ENCODE measurements at regions not wholly inside any gene's neighbourhood (a gene's known extent, or its start where the extent isn't known, plus 50 kb on each side); places are given as distances from the start of the nearest gene placed in this dataset.
"Not testable (repeated sequence)": the region's sequence is repeated elsewhere in the genome, so short reads cannot be mapped to it uniquely, and the experiment has no call there.

DNA sequence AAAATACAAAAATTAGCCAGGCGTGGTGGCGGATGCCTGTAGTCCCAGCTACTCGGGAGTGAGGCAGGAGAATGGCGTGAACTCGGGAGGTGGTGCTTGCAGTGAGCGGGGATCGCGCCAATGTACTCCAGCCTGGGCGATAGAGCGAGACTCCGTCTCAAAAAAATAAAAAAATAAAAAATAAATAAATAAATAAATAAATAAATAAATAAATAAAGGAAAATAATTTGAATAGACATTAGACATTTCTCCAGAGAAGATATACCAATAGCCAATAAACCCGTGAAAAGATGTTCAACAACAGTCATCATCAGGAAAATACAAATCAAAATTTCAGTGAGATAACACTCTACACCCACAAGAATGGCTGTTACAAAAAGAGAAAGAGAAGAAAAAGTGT lies 1302.4 kb upstream of the GYPC start:
- TF ChIP-seq, protein P1, sequence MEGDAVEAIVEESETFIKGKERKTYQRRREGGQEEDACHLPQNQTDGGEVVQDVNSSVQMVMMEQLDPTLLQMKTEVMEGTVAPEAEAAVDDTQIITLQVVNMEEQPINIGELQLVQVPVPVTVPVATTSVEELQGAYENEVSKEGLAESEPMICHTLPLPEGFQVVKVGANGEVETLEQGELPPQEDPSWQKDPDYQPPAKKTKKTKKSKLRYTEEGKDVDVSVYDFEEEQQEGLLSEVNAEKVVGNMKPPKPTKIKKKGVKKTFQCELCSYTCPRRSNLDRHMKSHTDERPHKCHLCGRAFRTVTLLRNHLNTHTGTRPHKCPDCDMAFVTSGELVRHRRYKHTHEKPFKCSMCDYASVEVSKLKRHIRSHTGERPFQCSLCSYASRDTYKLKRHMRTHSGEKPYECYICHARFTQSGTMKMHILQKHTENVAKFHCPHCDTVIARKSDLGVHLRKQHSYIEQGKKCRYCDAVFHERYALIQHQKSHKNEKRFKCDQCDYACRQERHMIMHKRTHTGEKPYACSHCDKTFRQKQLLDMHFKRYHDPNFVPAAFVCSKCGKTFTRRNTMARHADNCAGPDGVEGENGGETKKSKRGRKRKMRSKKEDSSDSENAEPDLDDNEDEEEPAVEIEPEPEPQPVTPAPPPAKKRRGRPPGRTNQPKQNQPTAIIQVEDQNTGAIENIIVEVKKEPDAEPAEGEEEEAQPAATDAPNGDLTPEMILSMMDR (IDR thresholded peaks at IDR 0.05; ENCODE audit: low read depth, low read length, missing input control) = not testable (repeated sequence)
- not testable (repeated sequence) for TF ChIP-seq NR2F2 (IDR thresholded peaks at IDR 0.05); TAF1 (conservative IDR thresholded peaks at IDR 0.05); EGR1 (IDR thresholded peaks at IDR 0.05; ENCODE audit: low read depth in 2 of 2)
- TF ChIP-seq, protein P2, sequence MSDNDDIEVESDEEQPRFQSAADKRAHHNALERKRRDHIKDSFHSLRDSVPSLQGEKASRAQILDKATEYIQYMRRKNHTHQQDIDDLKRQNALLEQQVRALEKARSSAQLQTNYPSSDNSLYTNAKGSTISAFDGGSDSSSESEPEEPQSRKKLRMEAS (IDR thresholded peaks at IDR 0.05) = not testable (repeated sequence)
- TF ChIP-seq, protein P3, sequence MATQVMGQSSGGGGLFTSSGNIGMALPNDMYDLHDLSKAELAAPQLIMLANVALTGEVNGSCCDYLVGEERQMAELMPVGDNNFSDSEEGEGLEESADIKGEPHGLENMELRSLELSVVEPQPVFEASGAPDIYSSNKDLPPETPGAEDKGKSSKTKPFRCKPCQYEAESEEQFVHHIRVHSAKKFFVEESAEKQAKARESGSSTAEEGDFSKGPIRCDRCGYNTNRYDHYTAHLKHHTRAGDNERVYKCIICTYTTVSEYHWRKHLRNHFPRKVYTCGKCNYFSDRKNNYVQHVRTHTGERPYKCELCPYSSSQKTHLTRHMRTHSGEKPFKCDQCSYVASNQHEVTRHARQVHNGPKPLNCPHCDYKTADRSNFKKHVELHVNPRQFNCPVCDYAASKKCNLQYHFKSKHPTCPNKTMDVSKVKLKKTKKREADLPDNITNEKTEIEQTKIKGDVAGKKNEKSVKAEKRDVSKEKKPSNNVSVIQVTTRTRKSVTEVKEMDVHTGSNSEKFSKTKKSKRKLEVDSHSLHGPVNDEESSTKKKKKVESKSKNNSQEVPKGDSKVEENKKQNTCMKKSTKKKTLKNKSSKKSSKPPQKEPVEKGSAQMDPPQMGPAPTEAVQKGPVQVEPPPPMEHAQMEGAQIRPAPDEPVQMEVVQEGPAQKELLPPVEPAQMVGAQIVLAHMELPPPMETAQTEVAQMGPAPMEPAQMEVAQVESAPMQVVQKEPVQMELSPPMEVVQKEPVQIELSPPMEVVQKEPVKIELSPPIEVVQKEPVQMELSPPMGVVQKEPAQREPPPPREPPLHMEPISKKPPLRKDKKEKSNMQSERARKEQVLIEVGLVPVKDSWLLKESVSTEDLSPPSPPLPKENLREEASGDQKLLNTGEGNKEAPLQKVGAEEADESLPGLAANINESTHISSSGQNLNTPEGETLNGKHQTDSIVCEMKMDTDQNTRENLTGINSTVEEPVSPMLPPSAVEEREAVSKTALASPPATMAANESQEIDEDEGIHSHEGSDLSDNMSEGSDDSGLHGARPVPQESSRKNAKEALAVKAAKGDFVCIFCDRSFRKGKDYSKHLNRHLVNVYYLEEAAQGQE (IDR thresholded peaks at IDR 0.05) = not testable (repeated sequence)
